ENCODE measurements at regions not wholly inside any gene's neighbourhood (a gene's known extent, or its start where the extent isn't known, plus 50 kb on each side); places are given as distances from the start of the nearest gene placed in this dataset.

DNA sequence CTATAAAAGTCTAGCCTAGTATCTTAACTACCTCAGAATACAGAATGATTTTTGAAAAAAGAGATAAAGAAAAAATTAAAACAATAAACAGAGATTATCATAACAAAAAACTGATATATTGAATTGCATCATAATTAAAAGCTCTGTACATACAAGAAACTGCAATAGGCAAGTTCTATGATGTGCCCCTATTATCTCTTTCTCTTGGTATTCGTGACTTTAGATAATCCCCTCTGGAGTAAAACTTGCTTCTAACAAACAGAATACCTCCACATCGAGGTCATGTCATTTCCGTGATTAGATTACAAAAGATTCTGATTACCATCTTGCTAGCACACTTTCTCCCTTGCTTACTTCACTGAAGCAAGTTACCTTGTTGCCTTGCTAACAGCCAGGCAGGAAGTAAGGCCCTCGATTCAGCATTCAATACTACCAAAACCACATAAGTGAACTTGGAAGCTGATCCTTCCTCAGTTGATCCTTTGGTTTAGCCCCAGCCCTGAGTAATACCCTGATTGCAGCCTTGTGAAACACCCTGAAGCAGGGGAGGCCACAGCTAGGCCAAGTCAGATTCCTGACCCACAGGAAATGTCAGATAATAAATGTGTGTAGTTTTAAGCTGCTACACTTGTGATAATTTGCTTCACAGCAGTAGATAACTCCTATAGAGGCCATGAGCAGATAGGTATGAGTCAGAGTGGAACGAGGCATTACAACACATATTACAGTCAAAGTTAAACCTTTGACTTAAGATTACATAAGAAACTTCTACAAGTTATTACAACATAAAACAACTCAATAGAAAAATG lies 53.7 kb upstream of the TMX4 start:
- ChIA-PET POLR2A (ENCODE audit: partially characterized antibody) (no interaction called here), CTCF (ENCODE audit: partially characterized antibody) (interaction anchor here (0.7 to 1.5 kb wide), 5 partner anchors 9 to 30 kb away, joined by 3 to 6 read pairs (median 4); no protein-coding TSS in a partner anchor)
- peak; percentile 35 to 47 (median 41) for DNase-seq
- Mint-ChIP-seq H3K4me1 (peaks cover 9 to 20% (median 11%) of the 10 kb centered on the region in 4 donors), H3K27me3 (no peaks in the 10 kb centered on the region), H3K36me3 (no peaks in the 10 kb centered on the region), H3K4me3 (peak overlapping the region in 5 of 8 donors; percentile 2 to 77 (median 39)), H3K9me3 (no peaks in the 10 kb centered on the region), H3K27ac (peak overlapping the region; percentile 60 to 94 (median 89))
- Histone ChIP-seq H3K4me3 (ENCODE audit: low read length in 2 of 2) (no peak overlapping the region), H3K9me3 (ENCODE audit: control insufficient read depth in 1 of 2, low read length in 2 of 2) (no peaks in the 10 kb centered on the region), H3K27me3 (ENCODE audit: insufficient read depth, low read length) (no peaks in the 10 kb centered on the region), H3K27ac (ENCODE audit: low read depth, low read length) (peak overlapping the region; percentile 11), H3K4me1 (ENCODE audit: insufficient read depth, low read length) (peaks cover 14% of the 10 kb centered on the region), H3K36me3 (ENCODE audit: insufficient read depth, low read length) (no peaks in the 10 kb centered on the region)
- intact Hi-C loops (cut with micrococcal nuclease): no loop called here

- H3K9me3 Mint-ChIP-seq: no peaks in the 10 kb centered on the region
- H3K36me3 Mint-ChIP-seq: no peaks in the 10 kb centered on the region
- H3K27ac Mint-ChIP-seq: no peak overlapping the region
- H3K27me3 Mint-ChIP-seq: peaks cover 0 to 2% of the 10 kb centered on the region in 2 donors
- intact Hi-C loops (cut with micrococcal nuclease): no loop called here
- no peaks in the 10 kb centered on the region for H3K27me3 ChIP-seq (ENCODE audit: insufficient read depth, low read length)
- peaks cover 9 to 20% (median 11%) of the 10 kb centered on the region in 4 donors for H3K4me1 Mint-ChIP-seq
- no peak for DNase-seq
- H3K36me3 ChIP-seq (ENCODE audit: insufficient read depth, low read length): no peaks in the 10 kb centered on the region
- no peaks in the 10 kb centered on the region for H3K9me3 ChIP-seq (ENCODE audit: control insufficient read depth in 1 of 2, low read length in 2 of 2)
- peaks cover 14% of the 10 kb centered on the region for H3K4me1 ChIP-seq (ENCODE audit: insufficient read depth, low read length)
- H3K4me3 Mint-ChIP-seq: no peak overlapping the region
- no peak overlapping the region for H3K27ac ChIP-seq (ENCODE audit: low read depth, low read length)
- POLR2A ChIA-PET (ENCODE audit: partially characterized antibody): no interaction called here
- H3K4me3 ChIP-seq (ENCODE audit: low read length in 2 of 2): no peak overlapping the region
- CTCF ChIA-PET (ENCODE audit: partially characterized antibody): interaction anchor here (1.2 to 2.2 kb wide), 3 partner anchors 8 to 31 kb away, joined by 3 to 6 read pairs (median 4); no protein-coding TSS in a partner anchor
Measured at GRCh38 chr20:8074931-8075330, 55.4 kb upstream of the TMX4 start.

GRCh38 chr20:8076306-8077136 lies 55.5 kb upstream of the PLCB1 start:
- CTCF ChIA-PET (ENCODE audit: partially characterized antibody): interaction anchor here (2.2 kb wide), 1 partner anchor 33 kb away, joined by 6 read pairs; no protein-coding TSS in a partner anchor
- Histone ChIP-seq H3K4me1 (ENCODE audit: insufficient read depth, low read length) (peaks cover 14% of the 10 kb centered on the region), H3K9me3 (ENCODE audit: control insufficient read depth in 1 of 2, low read length in 2 of 2) (no peaks in the 10 kb centered on the region), H3K27me3 (ENCODE audit: insufficient read depth, low read length) (no peaks in the 10 kb centered on the region), H3K27ac (ENCODE audit: low read depth, low read length) (no peak overlapping the region), H3K4me3 (ENCODE audit: low read length in 2 of 2) (no peak overlapping the region), H3K36me3 (ENCODE audit: insufficient read depth, low read length) (no peaks in the 10 kb centered on the region)
- peaks cover 0 to 2% of the 10 kb centered on the region in 2 donors for H3K27me3 Mint-ChIP-seq
- no peak for DNase-seq
- no peak overlapping the region for H3K27ac Mint-ChIP-seq
- no peaks in the 10 kb centered on the region for H3K36me3 Mint-ChIP-seq
- peaks cover 9 to 16% (median 11%) of the 10 kb centered on the region in 4 donors for H3K4me1 Mint-ChIP-seq
- H3K4me3 Mint-ChIP-seq: no peak overlapping the region
- POLR2A ChIA-PET (ENCODE audit: partially characterized antibody): no interaction called here
- H3K9me3 Mint-ChIP-seq: no peaks in the 10 kb centered on the region
- intact Hi-C loops (cut with micrococcal nuclease): no loop called here

- H3K4me3 Mint-ChIP-seq: no peak overlapping the region
- H3K27me3 ChIP-seq (ENCODE audit: insufficient read depth, low read length): no peaks in the 10 kb centered on the region
- no peaks in the 10 kb centered on the region for H3K36me3 Mint-ChIP-seq
- H3K4me1 ChIP-seq (ENCODE audit: insufficient read depth, low read length): peaks cover 14% of the 10 kb centered on the region
- ChIA-PET POLR2A (ENCODE audit: partially characterized antibody) (no interaction called here), CTCF (ENCODE audit: partially characterized antibody) (no interaction called here)
- intact Hi-C loops (cut with micrococcal nuclease): no loop called here
- H3K36me3 ChIP-seq (ENCODE audit: insufficient read depth, low read length): no peaks in the 10 kb centered on the region
- H3K9me3 Mint-ChIP-seq: no peaks in the 10 kb centered on the region
- H3K4me1 Mint-ChIP-seq: peaks cover 9 to 14% (median 11%) of the 10 kb centered on the region in 4 donors
- H3K4me3 ChIP-seq (ENCODE audit: low read length in 2 of 2): no peak overlapping the region
- no peak overlapping the region for H3K27ac ChIP-seq (ENCODE audit: low read depth, low read length)
- peaks cover 0 to 2% of the 10 kb centered on the region in 2 donors for H3K27me3 Mint-ChIP-seq
- DNase-seq: no peak
- H3K27ac Mint-ChIP-seq: no peak overlapping the region
- no peaks in the 10 kb centered on the region for H3K9me3 ChIP-seq (ENCODE audit: control insufficient read depth in 1 of 2, low read length in 2 of 2)
Measured at GRCh38 chr20:8077137-8077466, 55.0 kb upstream of the PLCB1 start.

GRCh38 chr20:8078528-8078914 lies 53.5 kb upstream of the PLCB1 start:
- ChIA-PET CTCF (ENCODE audit: partially characterized antibody) (no interaction called here), POLR2A (ENCODE audit: partially characterized antibody) (no interaction called here)

GRCh38 chr20:8079976-8080375 lies 52.1 kb upstream of the PLCB1 start:
- Histone ChIP-seq H3K27ac (ENCODE audit: low read depth, low read length) (no peak overlapping the region), H3K4me1 (ENCODE audit: insufficient read depth, low read length) (no peaks in the 10 kb centered on the region), H3K9me3 (ENCODE audit: control insufficient read depth in 1 of 2, low read length in 2 of 2) (no peaks in the 10 kb centered on the region), H3K36me3 (ENCODE audit: insufficient read depth, low read length) (no peaks in the 10 kb centered on the region), H3K4me3 (ENCODE audit: low read length in 2 of 2) (no peak overlapping the region), H3K27me3 (ENCODE audit: insufficient read depth, low read length) (no peaks in the 10 kb centered on the region)
- no peaks in the 10 kb centered on the region for H3K9me3 Mint-ChIP-seq
- no peak overlapping the region for H3K27ac Mint-ChIP-seq
- H3K4me3 Mint-ChIP-seq: no peak overlapping the region
- intact Hi-C loops (cut with micrococcal nuclease): no loop called here
- no peak for DNase-seq
- peaks cover 0 to 2% of the 10 kb centered on the region in 2 donors for H3K27me3 Mint-ChIP-seq
- CTCF ChIA-PET (ENCODE audit: partially characterized antibody): no interaction called here
- no peaks in the 10 kb centered on the region for H3K36me3 Mint-ChIP-seq
- POLR2A ChIA-PET (ENCODE audit: partially characterized antibody): no interaction called here
- no peaks in the 10 kb centered on the region for H3K4me1 Mint-ChIP-seq

More at GRCh38 chr20:8078528-8078914, 53.5 kb upstream of the PLCB1 start:
- Mint-ChIP-seq H3K36me3 (no peaks in the 10 kb centered on the region), H3K27me3 (peaks cover 0 to 2% of the 10 kb centered on the region in 2 donors), H3K9me3 (no peaks in the 10 kb centered on the region), H3K27ac (no peak overlapping the region), H3K4me3 (no peak overlapping the region), H3K4me1 (peaks cover 3 to 5% (median 3%) of the 10 kb centered on the region in 4 donors)
- no peak for DNase-seq
- no peaks in the 10 kb centered on the region for H3K9me3 ChIP-seq (ENCODE audit: control insufficient read depth in 1 of 2, low read length in 2 of 2)
- intact Hi-C loops (cut with micrococcal nuclease): no loop called here
- no peaks in the 10 kb centered on the region for H3K27me3 ChIP-seq (ENCODE audit: insufficient read depth, low read length)
- peaks cover 5% of the 10 kb centered on the region for H3K4me1 ChIP-seq (ENCODE audit: insufficient read depth, low read length)
- H3K4me3 ChIP-seq (ENCODE audit: low read length in 2 of 2): no peak overlapping the region
- no peak overlapping the region for H3K27ac ChIP-seq (ENCODE audit: low read depth, low read length)
- H3K36me3 ChIP-seq (ENCODE audit: insufficient read depth, low read length): no peaks in the 10 kb centered on the region

DNA sequence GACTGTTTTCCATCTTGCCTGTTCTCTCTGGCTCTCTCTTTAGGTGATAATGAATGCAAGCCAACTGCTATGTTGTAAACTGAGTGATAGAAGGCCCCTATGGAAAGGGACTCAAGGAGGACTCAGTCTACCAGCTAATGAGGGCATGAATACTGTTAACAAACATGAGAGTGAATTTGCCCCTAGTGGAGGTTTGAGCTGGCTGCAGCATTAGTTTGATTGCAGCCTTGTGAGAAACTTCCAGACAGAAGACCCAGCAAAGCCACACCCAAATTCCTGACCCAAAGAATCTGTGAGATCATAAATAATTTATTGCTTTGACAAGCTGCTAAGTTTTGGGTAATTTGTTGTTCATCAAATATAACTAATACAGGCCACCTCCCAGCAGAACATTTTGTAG lies 50.0 kb upstream of the PLCB1 start:
- Mint-ChIP-seq H3K4me1 (no peaks in the 10 kb centered on the region), H3K4me3 (no peak overlapping the region), H3K27ac (no peak overlapping the region), H3K27me3 (peaks cover 0 to 2% of the 10 kb centered on the region in 2 donors), H3K9me3 (no peaks in the 10 kb centered on the region), H3K36me3 (no peaks in the 10 kb centered on the region)
- POLR2A ChIA-PET (ENCODE audit: partially characterized antibody): interaction anchor here (1.3 kb wide), 1 partner anchor 14 kb away, joined by 3 read pairs; no protein-coding TSS in a partner anchor
- CTCF ChIA-PET (ENCODE audit: partially characterized antibody): interaction anchor here (0.7 to 2.2 kb wide), 3 partner anchors 9 to 38 kb away, joined by 3 to 6 read pairs (median 5); no protein-coding TSS in a partner anchor
- H3K4me1 ChIP-seq (ENCODE audit: insufficient read depth, low read length): no peaks in the 10 kb centered on the region
- H3K9me3 ChIP-seq (ENCODE audit: control insufficient read depth in 1 of 2, low read length in 2 of 2): no peaks in the 10 kb centered on the region
- H3K36me3 ChIP-seq (ENCODE audit: insufficient read depth, low read length): no peaks in the 10 kb centered on the region
- H3K27ac ChIP-seq (ENCODE audit: low read depth, low read length): no peak overlapping the region
- DNase-seq: no peak
- no peaks in the 10 kb centered on the region for H3K27me3 ChIP-seq (ENCODE audit: insufficient read depth, low read length)
- no peak overlapping the region for H3K4me3 ChIP-seq (ENCODE audit: low read length in 2 of 2)
- intact Hi-C loops (cut with micrococcal nuclease): no loop called here
